Smooth muscle cell (in vitro differentiated cells): ENCODE measurements at regions not wholly inside any gene's neighbourhood (a gene's known extent, or its start where the extent isn't known, plus 50 kb on each side); places are given as distances from the start of the nearest gene placed in this dataset.

ENCODE experiments used
- DNase-seq: peaks from one replicate; lab custom pipeline; 2025; ENCODE audit not compliant: unreplicated experiment; lab: John Stamatoyannopoulos, UW
- H2AFZ ChIP-seq: fragments of 200-600 bp; sonication (generic); 2 replicates; pipeline ENCODE4 v1.6.0; 2016; ENCODE audit warnings: antibody characterized with exemption, low read depth, mild to moderate bottlenecking
- H3F3A ChIP-seq: fragments of 200-600 bp; sonication (generic); 2 replicates; pipeline ENCODE4 v1.6.0; 2017; ENCODE audit warnings: antibody characterized with exemption, low read depth
- H3K27ac ChIP-seq: fragments of 200-600 bp; sonication (generic); 2 replicates; pipeline ENCODE4 v1.5.1; 2016; ENCODE audit warnings: low read depth, mild to moderate bottlenecking
- H3K27me3 ChIP-seq: fragments of 200-600 bp; sonication (generic); 2 replicates; pipeline ENCODE4 v1.6.1; 2016; ENCODE audit warnings: low read depth, mild to moderate bottlenecking
- H3K36me3 ChIP-seq: fragments of 200-600 bp; sonication (generic); 2 replicates; pipeline ENCODE4 v1.5.1; 2016; ENCODE audit warnings: low read depth
- H3K4me1 ChIP-seq: fragments of 200-600 bp; sonication (generic); 2 replicates; pipeline ENCODE4 v1.5.1; 2016; ENCODE audit warnings: low read depth
- H3K4me2 ChIP-seq: fragments of 200-600 bp; sonication (generic); 2 replicates; pipeline ENCODE4 v1.6.0; 2016; ENCODE audit warnings: mild to moderate bottlenecking
- H3K4me3 ChIP-seq: fragments of 200-600 bp; sonication (generic); 2 replicates; pipeline ENCODE4 v1.5.1; 2016; ENCODE audit warnings: mild to moderate bottlenecking
- H3K79me2 ChIP-seq: fragments of 200-600 bp; sonication (generic); 2 replicates; pipeline ENCODE4 v1.6.0; 2016; ENCODE audit warnings: low read depth, mild to moderate bottlenecking
- H3K9ac ChIP-seq: fragments of 200-600 bp; sonication (generic); 2 replicates; pipeline ENCODE4 v1.6.0; 2016; ENCODE audit warnings: low read depth
- H3K9me3 ChIP-seq: fragments of 200-600 bp; sonication (generic); replicated peaks from 2 replicates; pipeline ENCODE4 v1.5.1; 2016; ENCODE audit warnings: low read depth
- H4K20me1 ChIP-seq: fragments of 200-600 bp; sonication (generic); 2 replicates; pipeline ENCODE4 v1.6.0; 2016; ENCODE audit warnings: low read depth
- CTCF ChIP-seq: fragments of 200-600 bp; sonication (generic); IDR thresholded peaks from 2 replicates; pipeline ENCODE4 v1.5.1; 2017; ENCODE audit warnings: borderline replicate concordance, mild to moderate bottlenecking, antibody characterized with exemption; ENCODE audit not compliant: insufficient read depth, poor library complexity, severe bottlenecking
- WGBS: methylation state at CpG from one replicate; pipeline ENCODE4 v1.1.7; 2016; ENCODE audit warnings: low lambda C conversion rate; 5-methylcytosine and 5-hydroxymethylcytosine counted together

DNA sequence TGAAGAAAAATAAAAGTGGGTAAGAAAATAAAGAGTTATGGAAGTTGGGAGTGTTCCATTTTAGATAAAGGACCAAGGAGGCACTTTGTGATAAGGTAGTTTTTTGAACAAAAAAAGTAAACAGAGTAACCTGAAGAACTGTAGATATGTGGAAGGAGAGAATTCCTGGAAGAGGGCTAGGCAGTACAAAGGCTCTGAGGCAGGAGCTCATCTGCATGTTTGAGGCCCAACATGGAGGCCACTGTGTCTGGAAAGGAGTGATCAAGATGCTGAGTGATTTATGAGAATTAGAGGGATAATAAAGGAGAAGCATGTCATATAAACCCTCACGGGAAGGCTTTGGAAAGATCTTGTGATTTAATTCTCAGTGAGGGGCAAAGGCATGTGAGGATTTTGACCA, 126.5 kb downstream of the DTWD1 start:
- whole genome bisulfite sequencing = 71% methylated on average over 1 of the region's 1 CpG
- Histone ChIP-seq H3K79me2 (no peaks in the 10 kb centered on the region), H3F3A (no peaks in the 10 kb centered on the region), H3K4me1 (no peaks in the 10 kb centered on the region), H3K4me3 (no peak overlapping the region), H3K36me3 (no peaks in the 10 kb centered on the region), H3K27ac (no peak overlapping the region), H3K4me2 (no peak overlapping the region), H3K27me3 (no peaks in the 10 kb centered on the region), H4K20me1 (no peaks in the 10 kb centered on the region), H2AFZ (no peak overlapping the region), H3K9ac (no peak overlapping the region), H3K9me3 (no peaks in the 10 kb centered on the region)
- no peak for DNase-seq
- no peak for TF ChIP-seq CTCF

GRCh38 chr15:49748791-49749190, 127.9 kb downstream of the DTWD1 start:
- TF ChIP-seq CTCF = no peak
- Histone ChIP-seq H3K27me3 (no peaks in the 10 kb centered on the region), H3K9me3 (no peaks in the 10 kb centered on the region), H3K79me2 (no peaks in the 10 kb centered on the region), H3K4me1 (no peaks in the 10 kb centered on the region), H4K20me1 (no peaks in the 10 kb centered on the region), H3K4me3 (no peak overlapping the region), H2AFZ (no peak overlapping the region), H3K27ac (no peak overlapping the region), H3K36me3 (no peaks in the 10 kb centered on the region), H3K4me2 (no peak overlapping the region), H3K9ac (no peak overlapping the region), H3F3A (no peaks in the 10 kb centered on the region)
- DNase-seq = no peak
- 89% methylated on average over 2 of the region's 2 CpGs for WGBS

DNA sequence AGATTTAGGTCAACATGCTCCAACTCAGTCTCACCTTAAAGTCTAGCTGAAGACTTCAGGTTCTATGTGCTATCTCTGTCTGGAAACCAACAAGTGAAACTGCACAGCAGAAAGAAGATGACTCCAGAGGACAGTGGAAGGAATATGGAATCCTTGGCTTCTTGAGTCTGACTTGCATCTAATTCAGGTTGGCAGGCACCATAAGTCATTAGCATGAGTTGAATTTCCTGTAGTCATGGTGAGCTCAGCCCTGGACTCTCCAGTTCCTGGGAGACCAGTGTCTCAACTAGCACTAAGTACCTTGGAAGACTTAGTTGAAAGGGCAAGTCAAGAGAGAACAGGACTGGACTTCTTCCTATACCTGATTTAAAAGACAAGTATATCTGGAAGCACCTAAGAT, 129.7 kb downstream of the DTWD1 start:
- no peaks in the 10 kb centered on the region for H3K27me3 ChIP-seq
- H3K27ac ChIP-seq = no peak overlapping the region
- TF ChIP-seq CTCF = no peak
- H3K4me2 ChIP-seq = no peak overlapping the region
- H3K9ac ChIP-seq = no peak overlapping the region
- no peaks in the 10 kb centered on the region for H4K20me1 ChIP-seq
- H3F3A ChIP-seq = no peaks in the 10 kb centered on the region
- H3K4me3 ChIP-seq = no peak overlapping the region
- H3K36me3 ChIP-seq = no peaks in the 10 kb centered on the region
- no peak for DNase-seq
- no peaks in the 10 kb centered on the region for H3K9me3 ChIP-seq
- no peaks in the 10 kb centered on the region for H3K4me1 ChIP-seq
- no peak overlapping the region for H2AFZ ChIP-seq
- H3K79me2 ChIP-seq = no peaks in the 10 kb centered on the region

- no peak overlapping the region for H2AFZ ChIP-seq
Observed at GRCh38 chr15:49751191-49751590, 130.3 kb downstream of the DTWD1 start.

More at GRCh38 chr15:49751191-49751590, 130.3 kb downstream of the DTWD1 start:
- Histone ChIP-seq H4K20me1 (no peaks in the 10 kb centered on the region), H3K4me2 (no peak overlapping the region), H3K27ac (no peak overlapping the region), H3K27me3 (no peaks in the 10 kb centered on the region), H3F3A (no peaks in the 10 kb centered on the region), H3K9me3 (no peaks in the 10 kb centered on the region), H3K36me3 (no peaks in the 10 kb centered on the region), H3K4me1 (no peaks in the 10 kb centered on the region), H3K9ac (no peak overlapping the region), H3K4me3 (no peak overlapping the region), H3K79me2 (no peaks in the 10 kb centered on the region)
- TF ChIP-seq CTCF = no peak
- WGBS = 74% methylated on average over 3 of the region's 3 CpGs
- no peak for DNase-seq
